ENCODE measurements at regions not wholly inside any gene's neighbourhood (a gene's known extent, or its start where the extent isn't known, plus 50 kb on each side); places are given as distances from the start of the nearest gene placed in this dataset.
A peak's percentile ranks its signal among the peaks of the same experiment; 100 is the strongest.

DNA sequence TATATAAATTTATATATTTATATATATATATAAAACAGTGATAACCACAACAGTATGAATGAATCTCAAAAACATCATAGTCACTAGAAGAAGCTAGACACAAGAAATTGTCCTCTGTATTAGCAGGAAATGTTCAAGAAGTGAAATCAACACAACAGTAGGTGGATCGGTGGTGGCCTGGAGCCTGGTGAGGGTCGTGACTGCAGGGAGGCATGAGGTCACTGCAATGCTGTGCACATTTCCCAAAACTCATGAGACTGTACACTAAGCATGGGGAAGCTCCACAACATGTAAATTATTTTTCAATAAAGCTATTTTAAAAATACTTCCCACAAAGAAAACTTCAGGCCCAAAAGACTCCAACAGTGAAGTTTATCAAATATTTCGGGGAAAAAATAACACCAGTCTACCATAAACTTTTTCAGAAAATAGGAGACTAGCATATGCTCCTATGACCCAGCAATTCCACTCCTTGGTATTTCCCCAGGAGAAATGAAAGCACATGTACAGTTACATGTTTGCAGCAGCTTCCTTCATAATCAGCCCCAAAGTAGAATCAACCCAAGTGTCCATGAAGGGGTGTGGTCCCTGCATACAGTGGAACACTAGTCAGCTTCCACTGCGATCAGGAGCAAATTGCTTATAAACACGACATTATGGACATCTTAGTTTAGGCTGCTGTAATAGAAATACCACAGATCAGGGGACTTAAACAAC lies 144.2 kb downstream of the TBXT start:
- in situ Hi-C loops (cut with HindIII; ENCODE audit: low pct_ligation_motif_present, low pct_unique_long_range_greater_than_20kb, low sequenced_read_pairs) = no loop called here
- DNase-seq = no peak

DNA sequence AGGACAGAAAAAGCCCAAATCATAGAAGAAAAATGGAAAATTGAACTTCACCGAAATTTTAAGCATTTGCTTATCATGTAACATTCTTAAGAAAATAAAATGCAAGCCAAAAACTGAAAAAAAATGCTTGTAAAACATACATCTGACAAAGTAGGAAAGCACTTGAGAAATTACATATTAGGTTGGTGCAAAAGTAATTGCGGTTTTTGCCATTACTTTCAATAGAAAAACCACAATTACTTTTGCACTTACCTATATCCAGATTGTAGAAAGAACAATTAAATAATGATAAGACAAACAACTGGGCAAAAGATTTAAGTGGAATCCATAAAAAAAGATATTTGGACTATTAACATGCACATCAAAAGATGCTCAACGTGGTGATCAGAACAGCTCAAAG lies 146.2 kb downstream of the TBXT start:
- no peak for DNase-seq
- in situ Hi-C loops (cut with HindIII; ENCODE audit: low pct_ligation_motif_present, low pct_unique_long_range_greater_than_20kb, low sequenced_read_pairs) = no loop called here

DNA sequence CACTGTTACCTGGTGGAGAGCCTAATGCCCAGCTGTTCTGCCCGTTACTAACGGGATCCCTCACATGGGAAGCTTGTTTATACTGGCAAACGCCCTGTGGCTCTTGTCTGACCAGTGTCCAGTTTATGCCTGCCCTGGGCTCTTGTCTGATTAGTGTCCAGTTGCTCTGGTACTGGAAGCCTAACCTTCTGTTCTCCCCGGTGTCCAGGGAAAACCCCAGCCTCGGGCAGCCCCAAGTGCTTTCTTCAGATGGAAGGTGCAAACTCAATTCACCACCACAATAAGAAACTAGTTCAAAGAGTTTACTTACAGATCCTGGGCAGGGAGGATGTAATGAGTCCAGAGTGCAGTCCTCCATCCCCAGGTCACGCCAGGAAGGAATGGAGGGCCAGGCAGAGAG lies 148.4 kb downstream of the TBXT start:
- DNase-seq = no peak
- in situ Hi-C loops (cut with HindIII; ENCODE audit: low pct_ligation_motif_present, low pct_unique_long_range_greater_than_20kb, low sequenced_read_pairs) = no loop called here

DNA sequence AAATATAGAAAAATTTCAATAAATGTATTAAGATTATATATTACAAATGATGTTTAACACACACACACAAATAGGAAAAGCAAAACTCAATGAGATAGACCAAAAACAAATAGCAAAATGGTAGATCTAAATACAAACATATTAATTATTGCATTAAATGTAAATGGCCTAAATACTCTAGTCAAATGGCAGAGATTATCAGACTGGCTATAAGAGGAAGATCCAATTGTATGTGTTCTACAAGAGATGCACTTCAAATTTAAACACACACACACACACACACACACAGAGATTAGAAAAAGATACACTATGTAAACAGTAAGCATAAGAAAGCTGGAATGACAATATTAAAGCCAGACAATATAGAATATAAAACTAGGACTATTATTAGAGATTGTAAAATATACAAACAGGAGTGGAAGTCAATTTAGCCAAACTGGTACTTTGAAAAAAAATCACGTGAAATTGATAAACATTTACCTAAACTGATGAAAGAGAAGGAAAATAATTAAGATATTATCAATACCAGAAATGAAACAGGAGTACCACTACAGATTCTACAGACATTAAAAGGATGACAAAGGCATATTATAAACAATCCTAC lies 150.5 kb downstream of the TBXT start:
- DNase-seq = no peak
- in situ Hi-C loops (cut with HindIII; ENCODE audit: low pct_ligation_motif_present, low pct_unique_long_range_greater_than_20kb, low sequenced_read_pairs) = no loop called here

DNA sequence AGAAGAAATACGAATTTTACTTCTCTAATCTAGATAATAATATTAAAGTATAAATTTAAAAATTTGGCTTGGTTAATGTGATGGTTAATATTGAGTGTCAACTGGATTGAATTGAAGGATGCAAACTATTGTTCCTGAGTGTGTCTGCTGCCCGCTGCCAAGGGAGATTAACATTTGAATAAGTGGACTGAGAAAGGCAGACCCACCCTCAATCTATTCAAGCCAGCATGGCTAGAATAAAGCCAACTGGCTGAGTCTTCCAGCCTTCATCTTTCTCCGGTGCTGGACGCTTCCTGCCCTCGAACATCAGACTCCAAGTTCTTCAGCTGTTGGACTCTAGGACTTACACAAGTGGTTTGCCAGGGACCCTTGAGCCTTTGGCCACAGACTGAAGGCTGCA lies 152.7 kb downstream of the TBXT start:
- in situ Hi-C loops (cut with HindIII; ENCODE audit: low pct_ligation_motif_present, low pct_unique_long_range_greater_than_20kb, low sequenced_read_pairs) = no loop called here
- no peak for DNase-seq

DNA sequence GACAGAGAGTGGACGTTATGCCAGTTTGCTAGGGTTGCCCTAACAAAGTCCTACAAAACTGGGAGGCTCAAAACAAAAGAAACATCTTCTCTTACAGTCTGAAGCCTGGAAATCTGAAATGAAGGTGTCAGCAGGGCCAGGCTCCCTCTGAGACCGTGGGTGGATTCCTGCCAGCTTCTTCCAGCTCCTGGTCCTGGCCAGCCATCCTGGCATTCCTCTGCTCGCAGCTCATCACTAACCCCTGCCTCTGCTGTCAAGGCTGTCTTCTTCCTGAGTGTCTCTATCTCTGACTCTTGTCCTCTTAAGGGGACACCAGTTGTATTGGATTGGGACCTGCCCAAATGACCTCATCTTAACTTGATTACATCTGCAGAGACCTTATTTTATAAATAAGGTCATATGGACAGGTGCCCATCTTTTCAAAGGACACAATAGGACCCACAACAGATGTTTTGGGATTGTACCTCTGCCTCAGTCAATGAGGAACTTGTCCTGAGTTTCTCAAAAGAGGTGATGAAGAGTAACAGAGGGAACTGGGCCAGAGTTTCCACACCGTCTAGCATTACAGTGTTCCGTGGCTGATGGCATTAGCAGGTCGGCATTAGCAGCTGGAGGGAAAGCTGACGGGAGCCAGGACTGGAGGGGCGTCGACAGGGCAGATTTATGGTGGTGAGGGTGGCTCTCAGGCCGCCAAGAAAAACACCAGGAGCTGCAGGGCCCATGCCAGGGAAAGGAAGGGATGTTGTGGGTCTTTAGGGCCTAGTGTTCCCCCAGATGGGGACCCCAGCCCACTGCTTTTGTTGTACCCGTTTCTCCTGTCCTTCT lies 157.3 kb downstream of the TBXT start:
- DNase-seq = no peak
- in situ Hi-C loops (cut with HindIII; ENCODE audit: low pct_ligation_motif_present, low pct_unique_long_range_greater_than_20kb, low sequenced_read_pairs) = no loop called here

DNA sequence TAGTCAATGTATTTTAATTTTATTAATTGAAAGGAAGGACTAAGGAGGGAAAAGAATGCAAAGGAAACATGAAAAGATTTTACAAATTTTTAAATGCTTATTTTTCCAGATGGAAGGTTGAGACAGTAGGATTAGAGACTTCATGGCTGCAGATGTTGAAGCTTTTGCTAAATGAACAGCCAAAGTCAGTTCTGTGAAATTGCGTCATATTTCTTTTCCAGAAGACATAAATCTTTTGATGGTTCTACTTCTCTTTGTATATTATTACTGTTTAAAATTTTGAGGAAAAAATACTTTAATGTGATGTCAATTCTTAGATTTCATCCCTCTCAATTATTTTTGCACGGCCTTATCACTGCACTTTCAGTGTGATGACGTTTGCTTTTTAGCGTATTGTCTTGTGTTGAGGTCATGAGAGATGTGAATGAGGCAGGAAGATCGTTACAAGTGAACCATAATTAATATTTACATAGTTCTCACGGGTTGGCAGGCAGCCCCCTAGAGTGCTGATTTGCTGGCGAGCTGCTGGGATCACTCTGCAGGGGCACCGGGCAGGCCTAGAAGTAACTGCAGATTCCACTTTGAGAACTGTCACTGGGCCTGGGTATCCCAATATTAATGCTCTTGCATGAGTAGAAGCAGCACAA lies 158.1 kb downstream of the TBXT start:
- in situ Hi-C loops (cut with HindIII; ENCODE audit: low pct_ligation_motif_present, low pct_unique_long_range_greater_than_20kb, low sequenced_read_pairs) = no loop called here
- no peak for DNase-seq

DNA sequence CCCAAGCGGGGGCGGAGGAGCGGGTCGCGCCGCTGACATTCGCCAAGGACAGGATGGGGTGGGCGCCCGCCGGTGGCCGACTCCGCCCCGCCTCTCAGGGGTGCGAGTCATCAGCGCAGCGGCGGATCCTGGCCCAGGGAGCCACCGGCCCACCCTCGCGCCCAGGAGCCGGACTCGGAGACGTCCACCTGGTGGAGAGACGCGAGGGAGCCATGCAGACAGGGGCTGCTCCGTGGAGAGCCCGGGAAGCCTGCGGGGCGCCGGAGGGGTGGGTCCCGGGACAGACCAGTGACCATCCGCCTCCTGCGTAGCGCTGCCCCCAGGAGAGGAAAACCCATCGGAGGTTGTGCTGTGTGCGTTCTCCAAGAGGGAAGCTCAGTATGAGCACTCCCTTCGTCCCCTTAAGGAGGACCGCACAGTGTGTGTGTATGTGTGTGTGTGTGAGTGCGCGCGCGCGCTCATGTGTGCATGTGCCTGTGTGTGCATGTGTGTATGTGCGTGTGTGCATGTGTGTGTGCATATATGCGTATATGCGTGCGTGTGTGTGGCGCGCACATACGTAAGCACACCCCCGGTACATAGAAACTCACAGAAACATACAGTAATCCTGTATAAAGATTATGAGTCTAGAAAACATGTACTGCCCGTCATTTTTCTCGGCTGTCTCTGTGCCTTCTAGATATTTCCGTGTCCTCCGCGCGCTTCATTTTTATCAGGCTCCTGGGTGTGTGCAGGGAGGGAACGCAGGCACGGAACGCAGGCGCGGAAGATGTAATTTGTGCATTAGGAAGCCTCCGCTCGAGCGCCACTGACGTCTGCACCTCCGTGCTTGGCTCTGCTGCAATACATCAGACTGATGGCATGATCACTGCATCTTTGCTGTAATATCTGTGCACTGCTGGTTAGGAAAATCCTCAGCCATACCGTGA lies 158.9 kb downstream of the TBXT start:
- in situ Hi-C loops (cut with HindIII; ENCODE audit: low pct_ligation_motif_present, low pct_unique_long_range_greater_than_20kb, low sequenced_read_pairs) = no loop called here

DNA sequence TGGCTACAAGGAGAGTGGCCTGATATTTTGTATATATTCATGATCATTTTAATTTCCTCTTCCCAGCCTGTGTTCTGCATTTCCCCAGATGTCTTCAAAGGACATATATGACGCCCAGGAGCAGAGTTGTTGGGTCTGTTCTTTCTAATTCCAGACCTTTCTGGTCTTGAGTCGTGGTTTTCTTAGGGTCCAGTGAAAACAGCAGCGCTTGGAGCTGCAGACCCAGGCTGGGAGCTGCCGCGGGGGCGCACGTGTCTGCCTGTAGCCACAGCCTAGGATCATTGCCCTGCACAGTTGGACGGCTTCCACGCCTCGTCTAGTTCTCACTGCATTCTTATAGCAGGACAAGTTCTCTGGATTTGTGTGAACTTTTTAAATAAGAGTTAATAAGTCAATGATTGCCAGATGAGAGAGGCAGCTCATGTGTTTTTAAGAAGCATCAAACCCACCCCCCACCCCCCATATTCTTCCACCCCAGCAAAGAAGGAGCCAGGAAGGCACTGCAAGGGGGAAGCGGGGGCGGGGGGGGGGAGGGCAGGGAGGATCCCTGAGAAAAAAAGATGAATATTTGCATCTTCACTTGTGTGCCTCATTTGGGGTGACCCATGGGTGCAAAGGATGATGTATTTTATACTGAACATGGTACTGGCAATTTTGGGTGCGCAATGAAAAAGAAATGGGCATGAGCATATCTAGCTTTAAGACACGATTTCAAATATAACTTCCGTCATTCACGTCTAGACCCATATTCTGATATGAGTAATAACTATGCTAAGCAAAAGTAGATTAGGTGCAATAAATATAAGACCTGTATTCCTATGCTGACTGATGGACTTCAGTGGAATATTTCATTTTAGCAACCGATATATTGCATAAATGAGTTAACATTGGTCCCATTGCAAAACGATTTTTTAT lies 160.0 kb downstream of the TBXT start:
- DNase-seq = peak; percentile 50
- in situ Hi-C loops (cut with HindIII; ENCODE audit: low pct_ligation_motif_present, low pct_unique_long_range_greater_than_20kb, low sequenced_read_pairs) = no loop called here

More for the DNA sequence above, 158.9 kb downstream of the TBXT start:
- no peak for DNase-seq

DNA sequence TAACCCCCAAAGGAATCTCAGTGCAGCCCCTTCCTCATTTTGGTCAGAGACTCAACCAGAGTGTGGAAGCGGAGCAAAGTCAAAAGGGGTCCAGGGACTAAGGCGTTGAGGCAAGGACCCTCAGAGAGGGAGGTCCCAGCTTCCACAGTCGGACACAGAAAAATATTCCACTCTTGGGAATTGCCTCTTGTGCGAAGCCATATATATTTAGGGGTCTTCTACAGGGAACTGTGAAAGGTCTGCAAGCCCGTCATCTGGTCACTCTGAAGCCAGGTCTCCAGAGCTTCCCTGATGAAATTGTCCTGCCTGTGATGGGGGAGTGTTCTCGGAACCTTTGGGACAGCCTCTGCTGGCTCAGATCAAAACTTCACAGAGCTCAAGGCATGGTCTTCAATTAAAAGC lies 160.8 kb downstream of the TBXT start:
- in situ Hi-C loops (cut with HindIII; ENCODE audit: low pct_ligation_motif_present, low pct_unique_long_range_greater_than_20kb, low sequenced_read_pairs) = no loop called here
- DNase-seq = no peak

DNA sequence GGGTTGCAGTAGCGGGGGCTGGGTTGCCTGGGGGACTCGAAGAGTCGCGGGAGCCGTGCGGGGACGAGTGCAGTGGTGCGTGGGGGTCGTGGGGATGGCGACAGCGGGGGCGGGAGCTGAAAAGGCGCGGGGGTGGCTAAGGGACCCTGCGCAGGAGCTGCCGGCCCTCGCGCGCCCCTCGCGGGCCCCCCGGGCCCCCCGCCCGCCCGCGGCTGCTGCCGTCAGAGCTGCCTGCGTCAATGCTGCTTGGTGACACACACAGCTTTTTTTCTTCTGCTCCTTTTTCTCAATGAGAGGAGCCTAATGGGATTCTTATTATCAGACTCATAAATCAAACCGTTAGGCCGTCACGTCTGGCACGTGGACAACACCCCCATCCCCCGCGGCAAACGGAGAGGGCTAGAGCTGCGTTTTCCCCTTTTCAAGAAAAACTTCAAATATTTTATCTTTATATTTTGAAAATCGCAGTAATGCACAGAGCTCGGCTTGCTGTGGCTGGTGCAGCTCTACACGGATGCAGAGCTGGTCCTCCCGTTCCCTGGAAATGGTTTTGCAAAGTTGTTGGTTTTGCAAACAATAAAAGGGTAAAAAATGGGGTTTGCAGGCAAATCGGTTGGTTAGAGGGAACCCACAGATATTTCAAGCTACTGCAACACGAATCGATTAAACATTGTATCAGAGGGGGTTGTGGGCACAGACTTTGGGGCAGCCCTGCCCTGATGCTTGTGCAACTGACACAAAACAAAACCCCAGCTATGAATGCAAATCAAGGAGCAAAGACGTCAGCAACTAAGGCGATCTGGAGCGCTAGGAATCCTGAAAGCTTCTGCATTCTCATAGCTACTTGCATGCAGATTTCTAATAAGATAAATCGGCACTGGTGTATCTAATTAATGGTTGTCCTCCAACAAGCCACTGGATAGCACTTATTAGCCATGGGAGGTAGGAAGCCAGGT lies 161.4 kb downstream of the TBXT start:
- in situ Hi-C loops (cut with HindIII; ENCODE audit: low pct_ligation_motif_present, low pct_unique_long_range_greater_than_20kb, low sequenced_read_pairs) = no loop called here
- peak; percentile 50 for DNase-seq

DNA sequence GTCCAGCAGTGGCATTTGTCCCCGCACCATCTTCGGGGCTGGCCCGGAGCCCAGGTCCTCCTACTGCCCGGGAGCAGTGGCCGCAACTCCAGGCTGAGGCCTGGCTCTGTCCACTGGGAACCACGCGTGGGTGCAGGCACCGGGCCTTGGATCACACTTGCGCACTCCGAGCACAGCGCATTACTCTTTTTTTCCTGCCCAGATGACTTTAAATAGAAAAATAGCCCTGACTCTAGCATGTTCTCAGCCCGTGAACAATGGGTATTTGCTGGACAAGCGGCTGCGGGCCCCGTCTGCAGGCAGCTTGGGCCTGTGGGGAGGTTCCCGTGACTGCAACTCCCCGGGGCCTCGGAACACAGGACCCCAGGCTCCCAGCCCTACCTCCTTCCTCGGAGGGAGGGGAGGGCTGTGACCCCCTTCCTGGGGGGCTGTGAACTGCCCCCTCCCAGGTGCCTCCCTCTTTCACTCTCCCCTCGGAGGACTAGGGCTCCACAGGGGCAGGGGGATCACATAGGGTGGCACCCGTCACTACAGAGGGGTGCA lies 162.2 kb downstream of the TBXT start:
- in situ Hi-C loops (cut with HindIII; ENCODE audit: low pct_ligation_motif_present, low pct_unique_long_range_greater_than_20kb, low sequenced_read_pairs) = no loop called here
- DNase-seq = no peak

DNA sequence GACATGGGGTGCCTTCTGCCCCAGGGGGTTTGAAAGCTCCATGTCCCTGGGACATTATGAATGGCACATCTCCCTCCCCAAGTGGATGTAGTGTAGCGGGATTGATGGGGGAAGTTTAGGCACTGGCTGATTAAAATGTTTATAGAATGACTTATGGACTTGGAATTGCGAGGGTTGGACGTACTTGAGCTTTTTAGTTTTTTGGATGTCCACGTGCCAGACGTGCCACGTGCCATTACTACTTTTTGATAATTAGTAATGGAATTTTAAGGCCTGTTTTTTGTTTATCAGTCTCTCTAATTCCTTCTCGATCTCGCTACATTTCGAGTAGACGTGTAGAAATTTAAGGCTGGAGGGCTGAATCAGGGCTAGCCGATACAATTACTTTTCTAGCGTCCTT lies 162.8 kb downstream of the TBXT start:
- DNase-seq = no peak
- in situ Hi-C loops (cut with HindIII; ENCODE audit: low pct_ligation_motif_present, low pct_unique_long_range_greater_than_20kb, low sequenced_read_pairs) = no loop called here

DNA sequence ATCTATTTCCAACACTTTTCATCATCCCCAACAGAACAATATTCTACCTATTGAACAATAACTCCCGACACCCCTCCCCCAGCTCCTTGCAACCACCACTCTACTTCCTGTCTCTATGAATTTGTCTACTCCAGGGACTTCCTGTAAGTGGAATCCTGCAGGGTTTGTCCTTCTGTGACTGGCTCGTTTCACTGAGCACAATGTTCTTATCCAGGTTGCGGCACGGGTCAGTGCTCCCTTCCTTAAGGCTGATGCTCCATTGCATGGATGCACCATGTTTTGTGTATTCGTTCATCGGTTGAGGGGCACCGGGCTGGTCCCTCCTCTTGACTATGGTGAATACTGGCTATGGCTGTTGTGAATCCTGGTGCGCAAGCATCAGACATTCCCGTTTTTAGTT lies 163.2 kb downstream of the TBXT start:
- DNase-seq = no peak
- in situ Hi-C loops (cut with HindIII; ENCODE audit: low pct_ligation_motif_present, low pct_unique_long_range_greater_than_20kb, low sequenced_read_pairs) = no loop called here

DNA sequence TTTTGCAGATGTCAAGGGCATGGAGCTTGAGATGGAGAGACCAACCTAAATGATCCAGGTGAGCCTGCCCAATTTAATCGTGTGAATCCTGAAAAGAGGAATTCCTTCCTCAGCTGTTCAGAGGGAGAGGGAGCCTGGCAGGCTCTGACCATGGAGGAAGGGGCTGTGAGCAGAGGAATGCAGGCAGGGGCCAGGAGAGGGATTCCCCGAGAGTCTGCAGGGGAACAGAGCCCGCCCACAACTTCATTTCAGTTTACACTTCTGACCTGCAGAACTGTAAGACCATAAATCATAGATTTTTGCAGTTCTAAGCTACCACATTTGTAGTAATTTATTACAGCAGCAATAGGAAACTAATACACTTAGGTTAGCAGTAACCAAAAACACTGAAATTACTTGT lies 164.1 kb downstream of the TBXT start:
- no peak for DNase-seq

DNA sequence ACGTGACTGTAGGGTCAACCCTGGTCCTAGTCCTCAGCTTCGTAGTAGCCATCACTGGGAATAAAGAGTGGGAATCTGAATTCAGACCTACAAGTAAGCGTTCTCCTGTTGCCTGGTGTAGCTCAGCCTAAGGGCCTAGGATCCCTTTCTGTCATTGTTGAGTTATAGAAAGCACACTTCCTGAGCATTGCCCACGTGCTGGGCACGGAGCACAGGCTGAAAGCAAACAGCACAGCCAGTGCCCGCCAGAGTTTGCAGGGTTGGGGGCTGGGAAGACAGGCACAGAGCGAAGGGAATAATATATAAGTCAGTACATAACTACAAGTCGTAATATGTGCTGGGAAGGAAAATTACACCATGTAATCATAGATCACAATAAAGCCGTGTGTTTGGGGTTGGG lies 166.3 kb downstream of the TBXT start:
- no peak for DNase-seq
- in situ Hi-C loops (cut with HindIII; ENCODE audit: low pct_ligation_motif_present, low pct_unique_long_range_greater_than_20kb, low sequenced_read_pairs) = no loop called here

More for the DNA sequence above, 164.1 kb downstream of the TBXT start:
- in situ Hi-C loops (cut with HindIII; ENCODE audit: low pct_ligation_motif_present, low pct_unique_long_range_greater_than_20kb, low sequenced_read_pairs) = no loop called here

Data from ACHN (cell line).